SK-N-SH treated with all-trans-retinoic acid at 6 μM for 48 hours (cell line): ENCODE measurements at regions not wholly inside any gene's neighbourhood (a gene's known extent, or its start where the extent isn't known, plus 50 kb on each side); places are given as distances from the start of the nearest gene placed in this dataset.

Source experiments
- ARNTL ChIP-seq: fragments of 450-650 bp; formaldehyde crosslinking; IDR thresholded peaks from 2 replicates; pipeline ENCODE4 v1.5.0; 2020; ENCODE audit warnings: low read depth, mild to moderate bottlenecking, moderate library complexity, borderline replicate concordance
- BACH2 ChIP-seq: fragments of 250-450 bp; sonication (Bioruptor Pico); IDR thresholded peaks from 2 replicates; pipeline ENCODE4 v1.9.0; 2021; ENCODE audit warnings: mild to moderate bottlenecking, borderline replicate concordance
- OSR1 ChIP-seq: fragments of 250-450 bp; sonication (Bioruptor Pico); IDR thresholded peaks from 2 replicates; pipeline ENCODE4 v1.8.0; 2022; ENCODE audit warnings: moderate library complexity, mild to moderate bottlenecking, inconsistent platforms
- RARB ChIP-seq: fragments of 250-450 bp; sonication (Bioruptor Pico); IDR thresholded peaks from 2 replicates; pipeline ENCODE4 v1.8.0; 2021; ENCODE audit warnings: mild to moderate bottlenecking, moderate library complexity
- ZFP3 ChIP-seq: fragments of 250-450 bp; sonication (Bioruptor Pico); IDR thresholded peaks from 2 replicates; pipeline ENCODE4 v1.5.0; 2020; ENCODE audit warnings: mild to moderate bottlenecking, moderate library complexity
- TF ChIP-seq, protein P1 (sequence below): fragments of 250-450 bp; sonication (Bioruptor Pico); IDR thresholded peaks from 2 replicates; pipeline ENCODE4 v1.8.0; 2020; ENCODE audit warnings: mild to moderate bottlenecking, moderate library complexity, borderline replicate concordance
- TF ChIP-seq, protein P2 (sequence below): fragments of 250-450 bp; sonication (Bioruptor Pico); IDR thresholded peaks from 2 replicates; pipeline ENCODE4 v1.8.0; 2021; ENCODE audit warnings: low read depth, mild to moderate bottlenecking, moderate library complexity, borderline replicate concordance
- TF ChIP-seq, protein P3 (sequence below): fragments of 250-450 bp; sonication (Bioruptor Pico); IDR thresholded peaks from 2 replicates; pipeline ENCODE4 v1.5.1; 2020; ENCODE audit warnings: low read depth, mild to moderate bottlenecking, moderate library complexity

DNA sequence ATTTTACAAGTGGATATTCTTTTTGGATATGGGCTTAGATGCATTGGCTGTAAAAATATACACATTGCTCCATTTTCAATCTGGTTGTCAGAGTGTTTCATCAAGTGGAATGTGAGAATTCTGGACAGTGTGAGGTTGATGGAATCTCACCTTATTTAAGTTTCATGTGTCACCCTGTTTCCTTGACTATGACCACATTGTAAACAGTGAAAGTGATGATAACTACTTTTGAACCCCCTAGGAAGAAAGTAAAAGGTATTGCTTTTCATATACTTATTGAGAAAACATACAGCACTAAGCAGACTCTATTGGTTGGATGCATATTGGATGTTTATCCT is 490.5 kb upstream of the RAG2 start:
- TF ChIP-seq, protein P1, sequence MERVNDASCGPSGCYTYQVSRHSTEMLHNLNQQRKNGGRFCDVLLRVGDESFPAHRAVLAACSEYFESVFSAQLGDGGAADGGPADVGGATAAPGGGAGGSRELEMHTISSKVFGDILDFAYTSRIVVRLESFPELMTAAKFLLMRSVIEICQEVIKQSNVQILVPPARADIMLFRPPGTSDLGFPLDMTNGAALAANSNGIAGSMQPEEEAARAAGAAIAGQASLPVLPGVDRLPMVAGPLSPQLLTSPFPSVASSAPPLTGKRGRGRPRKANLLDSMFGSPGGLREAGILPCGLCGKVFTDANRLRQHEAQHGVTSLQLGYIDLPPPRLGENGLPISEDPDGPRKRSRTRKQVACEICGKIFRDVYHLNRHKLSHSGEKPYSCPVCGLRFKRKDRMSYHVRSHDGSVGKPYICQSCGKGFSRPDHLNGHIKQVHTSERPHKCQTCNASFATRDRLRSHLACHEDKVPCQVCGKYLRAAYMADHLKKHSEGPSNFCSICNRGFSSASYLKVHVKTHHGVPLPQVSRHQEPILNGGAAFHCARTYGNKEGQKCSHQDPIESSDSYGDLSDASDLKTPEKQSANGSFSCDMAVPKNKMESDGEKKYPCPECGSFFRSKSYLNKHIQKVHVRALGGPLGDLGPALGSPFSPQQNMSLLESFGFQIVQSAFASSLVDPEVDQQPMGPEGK (CRISPR knock-in tag): no peak
- TF ChIP-seq OSR1 (CRISPR knock-in tag) (no peak), ZFP3 (CRISPR knock-in tag) (no peak), ARNTL (CRISPR knock-in tag) (no peak), RARB (CRISPR knock-in tag) (no peak), BACH2 (CRISPR knock-in tag) (no peak)
- TF ChIP-seq, protein P2, sequence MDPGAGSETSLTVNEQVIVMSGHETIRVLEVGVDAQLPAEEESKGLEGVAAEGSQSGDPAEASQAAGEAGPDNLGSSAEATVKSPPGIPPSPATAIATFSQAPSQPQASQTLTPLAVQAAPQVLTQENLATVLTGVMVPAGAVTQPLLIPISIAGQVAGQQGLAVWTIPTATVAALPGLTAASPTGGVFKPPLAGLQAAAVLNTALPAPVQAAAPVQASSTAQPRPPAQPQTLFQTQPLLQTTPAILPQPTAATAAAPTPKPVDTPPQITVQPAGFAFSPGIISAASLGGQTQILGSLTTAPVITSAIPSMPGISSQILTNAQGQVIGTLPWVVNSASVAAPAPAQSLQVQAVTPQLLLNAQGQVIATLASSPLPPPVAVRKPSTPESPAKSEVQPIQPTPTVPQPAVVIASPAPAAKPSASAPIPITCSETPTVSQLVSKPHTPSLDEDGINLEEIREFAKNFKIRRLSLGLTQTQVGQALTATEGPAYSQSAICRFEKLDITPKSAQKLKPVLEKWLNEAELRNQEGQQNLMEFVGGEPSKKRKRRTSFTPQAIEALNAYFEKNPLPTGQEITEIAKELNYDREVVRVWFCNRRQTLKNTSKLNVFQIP (CRISPR knock-in tag): no peak
- TF ChIP-seq, protein P3, sequence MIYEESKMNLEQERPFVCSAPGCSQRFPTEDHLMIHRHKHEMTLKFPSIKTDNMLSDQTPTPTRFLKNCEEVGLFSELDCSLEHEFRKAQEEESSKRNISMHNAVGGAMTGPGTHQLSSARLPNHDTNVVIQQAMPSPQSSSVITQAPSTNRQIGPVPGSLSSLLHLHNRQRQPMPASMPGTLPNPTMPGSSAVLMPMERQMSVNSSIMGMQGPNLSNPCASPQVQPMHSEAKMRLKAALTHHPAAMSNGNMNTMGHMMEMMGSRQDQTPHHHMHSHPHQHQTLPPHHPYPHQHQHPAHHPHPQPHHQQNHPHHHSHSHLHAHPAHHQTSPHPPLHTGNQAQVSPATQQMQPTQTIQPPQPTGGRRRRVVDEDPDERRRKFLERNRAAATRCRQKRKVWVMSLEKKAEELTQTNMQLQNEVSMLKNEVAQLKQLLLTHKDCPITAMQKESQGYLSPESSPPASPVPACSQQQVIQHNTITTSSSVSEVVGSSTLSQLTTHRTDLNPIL (CRISPR knock-in tag): no peak
